ENCODE measurements at regions not wholly inside any gene's neighbourhood (a gene's known extent, or its start where the extent isn't known, plus 50 kb on each side); places are given as distances from the start of the nearest gene placed in this dataset.
A peak's percentile ranks its signal among the peaks of the same experiment; 100 is the strongest.

DNA sequence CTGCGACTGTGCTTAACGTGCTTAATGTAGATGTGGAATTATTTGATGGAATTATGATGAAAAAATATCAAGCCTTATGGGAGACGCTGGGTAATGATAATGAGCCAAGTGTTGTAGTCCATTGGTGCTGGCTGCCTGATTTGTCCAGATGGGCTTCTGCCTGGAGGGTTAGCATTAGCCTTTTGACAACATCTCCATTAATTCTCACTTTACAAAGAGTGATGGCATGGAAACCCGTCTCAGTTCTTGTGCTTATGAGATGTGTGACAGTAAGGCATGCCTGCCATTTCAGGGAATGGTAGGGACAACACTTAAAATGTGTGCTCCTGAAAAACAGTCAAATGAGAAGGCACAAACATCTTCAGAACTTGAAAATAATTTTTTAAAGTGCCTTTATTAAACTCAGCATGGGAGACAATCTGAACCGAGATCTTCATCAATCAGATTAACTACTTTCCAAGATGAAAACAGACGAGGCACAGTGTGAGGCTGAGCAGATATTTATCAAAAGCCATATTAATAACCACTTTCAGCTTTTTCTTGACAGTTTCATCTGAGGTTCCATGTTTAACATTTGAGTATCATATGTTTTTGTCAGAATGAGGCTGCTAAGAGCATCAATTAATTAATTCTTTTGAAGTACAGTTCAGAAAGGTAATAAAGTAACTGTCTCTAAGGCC, 473.1 kb downstream of the NXPH1 start:
- no peak overlapping the region for H2AFZ ChIP-seq (ENCODE audit: low read depth, low read length)
- peak overlapping the region; percentile 28 for H3K4me2 ChIP-seq (ENCODE audit: low read length)
- H3K4me3 ChIP-seq (ENCODE audit: low read length), result no peak overlapping the region
- H3K79me2 ChIP-seq (replicated peaks; ENCODE audit: insufficient read depth, low read length), result no peaks in the 10 kb centered on the region
- H3F3A ChIP-seq (ENCODE audit: insufficient read depth, low read length, poor library complexity, severe bottlenecking), result no peaks in the 10 kb centered on the region
- no peaks in the 10 kb centered on the region for H3K36me3 ChIP-seq (ENCODE audit: insufficient read depth, low read length)
- no peaks in the 10 kb centered on the region for H3K27me3 ChIP-seq (ENCODE audit: insufficient read depth, low read depth, low read length)
- H3K9ac ChIP-seq (ENCODE audit: low read length), result no peak overlapping the region
- no peak for TF ChIP-seq EZH2 (IDR thresholded peaks at IDR 0.05; ENCODE audit: borderline replicate concordance, insufficient read depth, low read length, poor library complexity, severe bottlenecking)
- TF ChIP-seq TAF1 (IDR thresholded peaks at IDR 0.05; ENCODE audit: low read depth), result no peak
- TF ChIP-seq SMC3 (conservative IDR thresholded peaks at IDR 0.05; ENCODE audit: poor library complexity), result no peak
- no peak for TF ChIP-seq RAD21 (conservative IDR thresholded peaks at IDR 0.05)
- TF ChIP-seq MXI1 (conservative IDR thresholded peaks at IDR 0.05; ENCODE audit: poor library complexity, severe bottlenecking), result peak; percentile 15
- no peak for TF ChIP-seq CTCF (IDR thresholded peaks at IDR 0.05; ENCODE audit: poor library complexity, severe bottlenecking)
- TF ChIP-seq, protein P1, sequence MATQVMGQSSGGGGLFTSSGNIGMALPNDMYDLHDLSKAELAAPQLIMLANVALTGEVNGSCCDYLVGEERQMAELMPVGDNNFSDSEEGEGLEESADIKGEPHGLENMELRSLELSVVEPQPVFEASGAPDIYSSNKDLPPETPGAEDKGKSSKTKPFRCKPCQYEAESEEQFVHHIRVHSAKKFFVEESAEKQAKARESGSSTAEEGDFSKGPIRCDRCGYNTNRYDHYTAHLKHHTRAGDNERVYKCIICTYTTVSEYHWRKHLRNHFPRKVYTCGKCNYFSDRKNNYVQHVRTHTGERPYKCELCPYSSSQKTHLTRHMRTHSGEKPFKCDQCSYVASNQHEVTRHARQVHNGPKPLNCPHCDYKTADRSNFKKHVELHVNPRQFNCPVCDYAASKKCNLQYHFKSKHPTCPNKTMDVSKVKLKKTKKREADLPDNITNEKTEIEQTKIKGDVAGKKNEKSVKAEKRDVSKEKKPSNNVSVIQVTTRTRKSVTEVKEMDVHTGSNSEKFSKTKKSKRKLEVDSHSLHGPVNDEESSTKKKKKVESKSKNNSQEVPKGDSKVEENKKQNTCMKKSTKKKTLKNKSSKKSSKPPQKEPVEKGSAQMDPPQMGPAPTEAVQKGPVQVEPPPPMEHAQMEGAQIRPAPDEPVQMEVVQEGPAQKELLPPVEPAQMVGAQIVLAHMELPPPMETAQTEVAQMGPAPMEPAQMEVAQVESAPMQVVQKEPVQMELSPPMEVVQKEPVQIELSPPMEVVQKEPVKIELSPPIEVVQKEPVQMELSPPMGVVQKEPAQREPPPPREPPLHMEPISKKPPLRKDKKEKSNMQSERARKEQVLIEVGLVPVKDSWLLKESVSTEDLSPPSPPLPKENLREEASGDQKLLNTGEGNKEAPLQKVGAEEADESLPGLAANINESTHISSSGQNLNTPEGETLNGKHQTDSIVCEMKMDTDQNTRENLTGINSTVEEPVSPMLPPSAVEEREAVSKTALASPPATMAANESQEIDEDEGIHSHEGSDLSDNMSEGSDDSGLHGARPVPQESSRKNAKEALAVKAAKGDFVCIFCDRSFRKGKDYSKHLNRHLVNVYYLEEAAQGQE (IDR thresholded peaks at IDR 0.05; ENCODE audit: borderline replicate concordance), result peak; percentile 35
- TF ChIP-seq POLR2AphosphoS5 (IDR thresholded peaks at IDR 0.05), result peak; percentile 40
- TF ChIP-seq EP300 (conservative IDR thresholded peaks at IDR 0.05; ENCODE audit: poor library complexity, severe bottlenecking), result no peak
- H4K20me1 ChIP-seq (ENCODE audit: insufficient read depth), result no peaks in the 10 kb centered on the region
- H3K9me2 ChIP-seq (ENCODE audit: insufficient read depth, low read length), result no peaks in the 10 kb centered on the region
- H3K9me3 ChIP-seq (ENCODE audit: low read length), result no peaks in the 10 kb centered on the region
- no peak overlapping the region for H3K27ac ChIP-seq (ENCODE audit: low read length)

DNA sequence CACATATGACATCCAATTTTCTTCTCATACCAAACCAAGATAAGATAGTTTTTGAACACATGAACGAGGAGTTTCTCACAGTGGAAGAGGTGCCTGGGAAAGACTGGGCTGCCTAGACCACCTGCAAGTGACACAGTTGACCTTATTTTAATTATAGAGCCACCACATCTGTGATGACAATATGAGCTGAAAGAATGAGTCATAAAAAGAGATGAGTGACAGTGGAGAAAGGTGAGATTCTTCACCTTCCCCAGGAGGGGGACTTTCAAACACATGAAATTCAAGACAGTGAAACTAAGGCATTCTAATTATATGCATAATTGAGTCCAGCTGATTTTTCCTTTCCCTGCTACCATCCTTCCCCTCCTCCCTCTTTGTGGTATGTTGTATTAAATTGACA, 475.5 kb downstream of the NXPH1 start:
- H3K9ac ChIP-seq (ENCODE audit: low read length), result no peak overlapping the region
- H3K27me3 ChIP-seq (ENCODE audit: insufficient read depth, low read depth, low read length), result no peaks in the 10 kb centered on the region
- no peak for TF ChIP-seq SMC3 (conservative IDR thresholded peaks at IDR 0.05; ENCODE audit: poor library complexity)
- no peak for TF ChIP-seq TAF1 (IDR thresholded peaks at IDR 0.05; ENCODE audit: low read depth)
- TF ChIP-seq CTCF (IDR thresholded peaks at IDR 0.05; ENCODE audit: poor library complexity, severe bottlenecking), result no peak
- no peak for TF ChIP-seq EZH2 (IDR thresholded peaks at IDR 0.05; ENCODE audit: borderline replicate concordance, insufficient read depth, low read length, poor library complexity, severe bottlenecking)
- no peak for TF ChIP-seq MXI1 (conservative IDR thresholded peaks at IDR 0.05; ENCODE audit: poor library complexity, severe bottlenecking)
- TF ChIP-seq POLR2AphosphoS5 (IDR thresholded peaks at IDR 0.05), result no peak
- TF ChIP-seq, protein P1 (IDR thresholded peaks at IDR 0.05; ENCODE audit: borderline replicate concordance), result no peak
- no peak for TF ChIP-seq RAD21 (conservative IDR thresholded peaks at IDR 0.05)
- TF ChIP-seq EP300 (conservative IDR thresholded peaks at IDR 0.05; ENCODE audit: poor library complexity, severe bottlenecking), result no peak
- no peaks in the 10 kb centered on the region for H3F3A ChIP-seq (ENCODE audit: insufficient read depth, low read length, poor library complexity, severe bottlenecking)
- H3K36me3 ChIP-seq (ENCODE audit: insufficient read depth, low read length), result no peaks in the 10 kb centered on the region
- no peak overlapping the region for H3K4me3 ChIP-seq (ENCODE audit: low read length)
- no peak overlapping the region for H2AFZ ChIP-seq (ENCODE audit: low read depth, low read length)
- no peak overlapping the region for H3K4me2 ChIP-seq (ENCODE audit: low read length)
- no peak overlapping the region for H3K27ac ChIP-seq (ENCODE audit: low read length)
- no peaks in the 10 kb centered on the region for H3K79me2 ChIP-seq (replicated peaks; ENCODE audit: insufficient read depth, low read length)
- H3K9me3 ChIP-seq (ENCODE audit: low read length), result no peaks in the 10 kb centered on the region
- no peaks in the 10 kb centered on the region for H4K20me1 ChIP-seq (ENCODE audit: insufficient read depth)
- H3K9me2 ChIP-seq (ENCODE audit: insufficient read depth, low read length), result no peaks in the 10 kb centered on the region

All from neural cell (in vitro differentiated cells).